ENCODE measurements at regions not wholly inside any gene's neighbourhood (a gene's known extent, or its start where the extent isn't known, plus 50 kb on each side); places are given as distances from the start of the nearest gene placed in this dataset.
A peak's percentile ranks its signal among the peaks of the same experiment; 100 is the strongest.

DNA sequence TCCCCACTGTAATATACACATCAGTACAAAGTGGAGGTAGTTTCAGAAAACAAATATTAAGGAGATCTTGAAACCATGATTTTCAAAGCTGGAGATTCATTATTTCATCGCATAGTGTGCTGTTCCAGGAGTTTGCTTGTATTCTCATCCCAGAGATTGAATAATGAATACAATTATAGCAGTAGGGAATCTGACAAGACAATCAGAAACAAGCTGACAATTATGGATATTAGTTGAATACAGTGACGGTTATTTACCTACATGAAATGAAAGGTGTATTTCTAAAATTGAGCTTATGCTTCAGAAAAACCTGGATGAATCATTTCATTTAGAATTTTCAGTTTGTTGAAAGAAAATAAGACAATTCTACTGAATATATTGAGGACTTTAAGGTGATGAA lies 2119.0 kb downstream of the MRPL39 start:
- TF ChIP-seq, protein P1, sequence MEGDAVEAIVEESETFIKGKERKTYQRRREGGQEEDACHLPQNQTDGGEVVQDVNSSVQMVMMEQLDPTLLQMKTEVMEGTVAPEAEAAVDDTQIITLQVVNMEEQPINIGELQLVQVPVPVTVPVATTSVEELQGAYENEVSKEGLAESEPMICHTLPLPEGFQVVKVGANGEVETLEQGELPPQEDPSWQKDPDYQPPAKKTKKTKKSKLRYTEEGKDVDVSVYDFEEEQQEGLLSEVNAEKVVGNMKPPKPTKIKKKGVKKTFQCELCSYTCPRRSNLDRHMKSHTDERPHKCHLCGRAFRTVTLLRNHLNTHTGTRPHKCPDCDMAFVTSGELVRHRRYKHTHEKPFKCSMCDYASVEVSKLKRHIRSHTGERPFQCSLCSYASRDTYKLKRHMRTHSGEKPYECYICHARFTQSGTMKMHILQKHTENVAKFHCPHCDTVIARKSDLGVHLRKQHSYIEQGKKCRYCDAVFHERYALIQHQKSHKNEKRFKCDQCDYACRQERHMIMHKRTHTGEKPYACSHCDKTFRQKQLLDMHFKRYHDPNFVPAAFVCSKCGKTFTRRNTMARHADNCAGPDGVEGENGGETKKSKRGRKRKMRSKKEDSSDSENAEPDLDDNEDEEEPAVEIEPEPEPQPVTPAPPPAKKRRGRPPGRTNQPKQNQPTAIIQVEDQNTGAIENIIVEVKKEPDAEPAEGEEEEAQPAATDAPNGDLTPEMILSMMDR (IDR thresholded peaks at IDR 0.05; ENCODE audit: poor library complexity, severe bottlenecking), result no peak
- TF ChIP-seq EP300 (conservative IDR thresholded peaks at IDR 0.05; ENCODE audit: poor library complexity, severe bottlenecking) (peak; percentile 63), EZH2 (IDR thresholded peaks at IDR 0.05; ENCODE audit: borderline replicate concordance, insufficient read depth, low read length, poor library complexity, severe bottlenecking) (no peak), SMC3 (conservative IDR thresholded peaks at IDR 0.05; ENCODE audit: poor library complexity) (no peak)
- TF ChIP-seq, protein P2, sequence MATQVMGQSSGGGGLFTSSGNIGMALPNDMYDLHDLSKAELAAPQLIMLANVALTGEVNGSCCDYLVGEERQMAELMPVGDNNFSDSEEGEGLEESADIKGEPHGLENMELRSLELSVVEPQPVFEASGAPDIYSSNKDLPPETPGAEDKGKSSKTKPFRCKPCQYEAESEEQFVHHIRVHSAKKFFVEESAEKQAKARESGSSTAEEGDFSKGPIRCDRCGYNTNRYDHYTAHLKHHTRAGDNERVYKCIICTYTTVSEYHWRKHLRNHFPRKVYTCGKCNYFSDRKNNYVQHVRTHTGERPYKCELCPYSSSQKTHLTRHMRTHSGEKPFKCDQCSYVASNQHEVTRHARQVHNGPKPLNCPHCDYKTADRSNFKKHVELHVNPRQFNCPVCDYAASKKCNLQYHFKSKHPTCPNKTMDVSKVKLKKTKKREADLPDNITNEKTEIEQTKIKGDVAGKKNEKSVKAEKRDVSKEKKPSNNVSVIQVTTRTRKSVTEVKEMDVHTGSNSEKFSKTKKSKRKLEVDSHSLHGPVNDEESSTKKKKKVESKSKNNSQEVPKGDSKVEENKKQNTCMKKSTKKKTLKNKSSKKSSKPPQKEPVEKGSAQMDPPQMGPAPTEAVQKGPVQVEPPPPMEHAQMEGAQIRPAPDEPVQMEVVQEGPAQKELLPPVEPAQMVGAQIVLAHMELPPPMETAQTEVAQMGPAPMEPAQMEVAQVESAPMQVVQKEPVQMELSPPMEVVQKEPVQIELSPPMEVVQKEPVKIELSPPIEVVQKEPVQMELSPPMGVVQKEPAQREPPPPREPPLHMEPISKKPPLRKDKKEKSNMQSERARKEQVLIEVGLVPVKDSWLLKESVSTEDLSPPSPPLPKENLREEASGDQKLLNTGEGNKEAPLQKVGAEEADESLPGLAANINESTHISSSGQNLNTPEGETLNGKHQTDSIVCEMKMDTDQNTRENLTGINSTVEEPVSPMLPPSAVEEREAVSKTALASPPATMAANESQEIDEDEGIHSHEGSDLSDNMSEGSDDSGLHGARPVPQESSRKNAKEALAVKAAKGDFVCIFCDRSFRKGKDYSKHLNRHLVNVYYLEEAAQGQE (IDR thresholded peaks at IDR 0.05; ENCODE audit: borderline replicate concordance), result peak; percentile 22

Measured in neural cell (in vitro differentiated cells).